SK-N-SH (cell line): ENCODE measurements at regions not wholly inside any gene's neighbourhood (a gene's known extent, or its start where the extent isn't known, plus 50 kb on each side); places are given as distances from the start of the nearest gene placed in this dataset.

Source experiments
- CTCF ChIP-seq: fragments of 200-600 bp; sonication (generic); IDR thresholded peaks from 2 replicates; pipeline ENCODE4 v1.6.1; 2017; ENCODE audit warnings: antibody characterized with exemption, mild to moderate bottlenecking, moderate library complexity
- EZH2phosphoT487 ChIP-seq: fragments of 200-600 bp; sonication (generic); IDR thresholded peaks from 2 replicates; pipeline ENCODE4 v1.6.1; 2017; ENCODE audit warnings: low read depth, mixed run types, mild to moderate bottlenecking, antibody characterized with exemption, moderate library complexity, borderline replicate concordance
- POLR2AphosphoS5 ChIP-seq: IDR thresholded peaks from 2 replicates; pipeline ENCODE4 v1.6.1; 2012; ENCODE audit warnings: low read depth, low read length
- ZBTB33 ChIP-seq: IDR thresholded peaks from 2 replicates; pipeline ENCODE4 v1.4.0; 2012; ENCODE audit warnings: low read depth, borderline replicate concordance

DNA sequence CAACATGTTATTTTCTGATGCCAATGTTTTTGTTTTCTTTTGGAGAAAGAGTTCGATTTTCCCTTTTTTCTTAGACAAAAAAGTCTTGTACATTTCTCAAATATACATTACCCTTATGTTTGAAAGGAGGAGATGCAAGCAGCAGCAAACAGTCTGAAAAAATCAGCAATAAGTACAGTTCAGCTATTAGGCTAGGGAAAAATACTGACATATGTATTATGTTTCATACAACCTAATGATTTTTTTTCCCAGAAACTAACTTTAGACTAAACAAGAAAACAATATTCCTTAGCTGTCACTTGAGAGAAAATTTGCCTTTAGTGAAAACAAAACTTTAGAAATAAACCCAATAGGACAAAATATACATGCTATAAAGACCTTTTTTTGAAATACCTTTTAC lies 1223.5 kb downstream of the SLITRK1 start:
- TF ChIP-seq CTCF, result no peak
- no peak for TF ChIP-seq EZH2phosphoT487
- no peak for TF ChIP-seq ZBTB33
- TF ChIP-seq POLR2AphosphoS5, result no peak
